GM12875 (cell line): ENCODE measurements at regions not wholly inside any gene's neighbourhood (a gene's known extent, or its start where the extent isn't known, plus 50 kb on each side); places are given as distances from the start of the nearest gene placed in this dataset.

Experiments used
- H3K4me3 ChIP-seq: one replicate; pipeline ENCODE4 v1.5.1; 2011; ENCODE audit warnings: low read depth, low read length, control low read depth
- TF ChIP-seq, protein P1 (sequence below): IDR thresholded peaks from 2 replicates; pipeline ENCODE4 v1.5.1; 2011; ENCODE audit warnings: low read depth, mild to moderate bottlenecking, control low read depth, inconsistent platforms, low read length, moderate library complexity, borderline replicate concordance; ENCODE audit not compliant: insufficient read depth

GRCh38 chr6:130587778-130588520 lies 222.1 kb downstream of the TMEM200A start:
- TF ChIP-seq, protein P1, sequence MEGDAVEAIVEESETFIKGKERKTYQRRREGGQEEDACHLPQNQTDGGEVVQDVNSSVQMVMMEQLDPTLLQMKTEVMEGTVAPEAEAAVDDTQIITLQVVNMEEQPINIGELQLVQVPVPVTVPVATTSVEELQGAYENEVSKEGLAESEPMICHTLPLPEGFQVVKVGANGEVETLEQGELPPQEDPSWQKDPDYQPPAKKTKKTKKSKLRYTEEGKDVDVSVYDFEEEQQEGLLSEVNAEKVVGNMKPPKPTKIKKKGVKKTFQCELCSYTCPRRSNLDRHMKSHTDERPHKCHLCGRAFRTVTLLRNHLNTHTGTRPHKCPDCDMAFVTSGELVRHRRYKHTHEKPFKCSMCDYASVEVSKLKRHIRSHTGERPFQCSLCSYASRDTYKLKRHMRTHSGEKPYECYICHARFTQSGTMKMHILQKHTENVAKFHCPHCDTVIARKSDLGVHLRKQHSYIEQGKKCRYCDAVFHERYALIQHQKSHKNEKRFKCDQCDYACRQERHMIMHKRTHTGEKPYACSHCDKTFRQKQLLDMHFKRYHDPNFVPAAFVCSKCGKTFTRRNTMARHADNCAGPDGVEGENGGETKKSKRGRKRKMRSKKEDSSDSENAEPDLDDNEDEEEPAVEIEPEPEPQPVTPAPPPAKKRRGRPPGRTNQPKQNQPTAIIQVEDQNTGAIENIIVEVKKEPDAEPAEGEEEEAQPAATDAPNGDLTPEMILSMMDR = no peak
- H3K4me3 ChIP-seq = no peak overlapping the region

DNA sequence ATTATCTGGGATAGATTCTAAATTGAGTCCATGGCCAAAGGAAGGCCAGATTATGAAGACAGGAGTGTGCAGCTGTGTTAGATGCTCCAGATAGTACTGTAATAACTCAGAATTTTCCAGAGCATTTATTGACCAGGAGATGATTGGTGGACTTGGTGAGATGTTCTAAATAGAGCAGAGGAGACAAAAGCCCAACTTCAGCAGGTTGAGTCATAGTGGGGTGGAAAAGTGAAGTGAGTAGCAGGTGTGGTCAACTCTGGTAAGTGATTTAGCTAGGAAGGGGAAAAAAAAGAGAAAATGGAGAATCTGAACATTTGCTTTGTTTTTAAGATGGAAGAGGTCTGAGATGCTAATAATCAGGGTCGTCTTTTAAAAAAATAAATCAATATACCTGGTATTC lies 227.4 kb downstream of the TMEM200A start:
- TF ChIP-seq, protein P1 = no peak

DNA sequence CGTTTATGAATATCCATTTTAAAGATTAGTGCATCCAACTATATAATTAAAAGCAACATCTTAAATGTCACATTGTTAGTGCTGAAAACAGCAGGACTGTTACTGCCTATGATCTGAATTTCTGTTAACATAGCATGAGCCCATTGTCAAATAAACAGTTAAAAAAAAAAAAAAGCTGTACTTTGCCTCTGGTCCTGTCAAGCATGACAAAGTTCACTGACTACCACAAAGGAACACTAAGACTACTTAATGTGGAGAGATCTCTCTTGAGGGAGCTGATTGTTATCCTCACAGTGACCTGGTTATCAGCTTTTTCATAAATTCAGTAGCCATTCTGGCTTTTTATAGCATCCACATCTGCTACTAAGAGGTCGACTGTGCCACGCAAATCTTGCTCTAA lies 228.1 kb downstream of the TMEM200A start:
- H3K4me3 ChIP-seq = no peak overlapping the region
- TF ChIP-seq, protein P1 = no peak

More for the DNA sequence above, 227.4 kb downstream of the TMEM200A start:
- no peak overlapping the region for H3K4me3 ChIP-seq

DNA sequence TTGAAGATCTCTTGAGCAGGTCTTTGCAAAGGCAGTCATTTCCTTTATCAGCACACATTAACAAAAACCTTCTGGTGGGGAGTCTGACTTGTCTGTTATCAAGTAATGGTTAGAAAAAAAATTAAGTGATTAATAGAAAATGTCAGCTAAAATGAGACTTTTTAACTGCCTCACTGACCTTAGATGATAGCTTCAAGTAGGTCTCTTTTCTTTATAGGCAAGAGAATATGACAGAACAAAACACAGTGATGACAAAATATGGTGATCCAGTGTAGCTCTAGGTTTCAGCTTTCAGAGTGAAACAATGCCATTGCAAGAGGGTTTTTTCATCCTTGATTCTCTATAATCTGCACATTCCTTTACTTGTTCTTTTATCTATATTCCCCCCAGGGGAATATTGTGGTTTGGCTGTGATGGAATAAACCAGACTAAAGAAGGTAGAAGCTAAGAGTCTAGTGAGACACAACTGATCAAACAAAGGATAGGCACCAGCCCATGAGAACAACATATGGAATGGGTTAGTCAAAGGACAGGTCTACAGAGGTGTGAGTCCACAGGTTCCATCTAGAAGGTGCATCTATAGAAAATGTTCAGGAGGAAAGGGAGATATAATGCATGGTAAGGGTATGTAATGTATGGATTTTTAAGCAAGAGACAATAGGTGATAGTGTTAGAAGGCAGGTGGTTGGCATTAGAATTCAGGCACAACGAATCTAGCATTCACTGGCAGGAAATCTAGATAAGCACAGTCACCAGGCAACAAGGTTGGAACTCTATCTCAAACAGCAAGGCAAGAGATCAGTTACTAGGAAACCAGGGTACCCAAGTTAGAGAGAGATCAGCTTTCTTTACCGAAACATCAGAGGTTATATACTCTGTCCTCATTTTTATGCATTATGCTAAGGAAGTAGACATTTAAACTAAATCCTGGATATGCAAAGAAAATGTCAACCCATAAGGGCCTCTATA lies 228.9 kb upstream of the SMLR1 start:
- no peak overlapping the region for H3K4me3 ChIP-seq
- TF ChIP-seq, protein P1 = no peak

GRCh38 chr6:130600880-130601341 lies 226.3 kb upstream of the SMLR1 start:
- TF ChIP-seq, protein P1 = no peak
- H3K4me3 ChIP-seq = no peak overlapping the region

DNA sequence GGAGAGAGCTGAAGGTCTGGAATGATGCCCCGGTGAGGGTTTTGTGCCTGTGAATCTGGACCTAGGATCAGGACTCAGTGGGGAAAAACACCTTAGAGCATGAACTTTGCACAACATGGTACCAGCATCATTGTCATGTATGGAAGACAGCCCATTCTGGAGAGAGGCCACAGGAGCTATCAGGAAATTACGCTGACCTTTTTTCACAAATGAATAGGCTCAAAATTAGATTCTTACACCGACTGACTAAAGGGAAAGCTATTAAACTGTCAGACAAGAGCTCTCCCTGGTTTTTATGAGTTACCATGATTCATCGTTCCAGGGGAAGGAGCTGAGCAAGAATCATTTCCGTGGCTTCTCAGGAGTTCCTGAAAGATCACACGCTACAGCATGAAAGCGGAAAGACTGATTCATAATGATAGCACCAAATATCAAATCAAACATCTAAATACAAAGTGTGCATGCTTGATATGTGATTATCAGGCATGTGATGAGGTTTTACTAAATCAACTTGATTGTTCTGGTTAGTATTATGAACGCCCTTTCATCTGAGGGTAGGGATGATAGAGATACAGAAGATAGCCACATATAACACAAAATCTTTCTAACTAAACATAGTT lies 224.9 kb upstream of the SMLR1 start:
- TF ChIP-seq, protein P1 = no peak
- H3K4me3 ChIP-seq = no peak overlapping the region
